HG02852 (cell line): ENCODE measurements at regions not wholly inside any gene's neighbourhood (a gene's known extent, or its start where the extent isn't known, plus 50 kb on each side); places are given as distances from the start of the nearest gene placed in this dataset.
"Not testable (repeated sequence)": the region's sequence is repeated elsewhere in the genome, so short reads cannot be mapped to it uniquely, and the experiment has no call there.

Experiments used
- ATAC-seq: cut with Tn5 transposase; IDR thresholded peaks from one replicate; pipeline ENCODE4 v1.9.1; 2021; ENCODE audit warnings: mild to moderate bottlenecking, moderate library complexity; ENCODE audit not compliant: unreplicated experiment

DNA sequence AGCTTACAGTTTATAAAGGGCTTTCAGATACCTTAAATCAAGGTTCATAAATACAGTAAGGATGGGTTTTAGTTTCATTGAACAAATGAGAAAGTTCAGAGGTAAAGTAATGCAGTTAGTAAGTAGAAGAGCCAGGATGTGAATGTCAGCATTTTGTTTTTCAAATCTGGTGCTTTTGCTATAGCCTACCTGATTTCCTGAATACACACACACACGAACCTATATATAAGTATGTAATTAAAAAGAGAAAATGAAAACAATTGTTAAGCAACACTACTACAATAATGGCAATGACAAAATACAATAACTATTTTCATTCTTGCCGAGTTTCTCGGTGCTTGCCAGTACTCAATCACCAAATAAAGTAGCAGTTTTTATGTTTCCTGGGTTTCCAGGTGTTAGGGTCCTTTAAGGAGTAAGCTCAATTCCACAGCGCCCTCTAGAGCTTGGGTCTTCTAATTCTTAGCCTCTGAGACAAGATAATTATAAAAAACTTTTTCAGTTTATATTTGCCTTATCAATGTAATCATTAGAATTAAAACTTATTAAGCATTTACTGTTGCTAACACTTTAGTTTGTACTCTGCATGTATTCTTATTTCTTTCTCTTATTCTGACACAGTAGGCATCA, 512.9 kb upstream of the ACVR2A start:
- ATAC-seq, result peak; percentile 70

DNA sequence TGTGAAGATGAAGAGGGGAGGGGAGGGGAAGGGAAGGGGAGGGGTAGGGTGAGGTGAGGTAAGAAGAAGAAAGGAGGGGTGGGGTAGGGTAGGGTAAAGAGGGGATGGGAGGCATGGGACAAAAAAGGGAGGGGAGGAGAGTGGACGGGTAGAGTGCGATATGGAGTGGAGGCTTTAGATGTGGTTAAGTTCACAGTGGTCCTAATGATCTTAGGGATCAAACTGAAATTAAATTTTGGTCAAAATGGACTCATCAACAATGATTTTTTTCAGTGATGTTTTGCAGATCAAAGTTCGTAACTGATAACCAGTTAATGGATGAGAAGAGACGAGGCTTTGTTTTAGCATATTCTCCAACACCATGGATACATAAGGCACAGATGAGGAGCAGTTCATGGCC, 513.9 kb upstream of the ACVR2A start:
- ATAC-seq, result no peak

DNA sequence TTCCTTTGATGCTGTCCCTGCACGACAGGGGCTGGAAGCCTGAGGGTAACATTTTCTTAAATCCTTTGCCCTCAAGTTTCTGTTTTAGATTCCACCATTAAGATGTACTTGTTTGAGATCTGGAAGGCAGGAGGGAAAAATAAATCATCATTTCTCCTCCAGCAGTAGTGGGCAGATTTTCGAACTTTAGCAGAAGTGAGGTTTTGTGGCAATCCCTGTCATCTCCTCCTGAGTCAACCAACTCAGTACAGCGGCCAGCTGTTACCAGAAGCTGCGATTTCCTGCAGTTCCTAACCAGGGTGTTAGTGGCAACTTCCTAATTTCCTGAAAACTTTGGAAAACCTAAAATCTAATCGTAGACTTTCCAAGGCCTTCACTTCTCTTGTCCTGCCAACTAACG, 517.2 kb upstream of the ACVR2A start:
- ATAC-seq, result peak; percentile 68

DNA sequence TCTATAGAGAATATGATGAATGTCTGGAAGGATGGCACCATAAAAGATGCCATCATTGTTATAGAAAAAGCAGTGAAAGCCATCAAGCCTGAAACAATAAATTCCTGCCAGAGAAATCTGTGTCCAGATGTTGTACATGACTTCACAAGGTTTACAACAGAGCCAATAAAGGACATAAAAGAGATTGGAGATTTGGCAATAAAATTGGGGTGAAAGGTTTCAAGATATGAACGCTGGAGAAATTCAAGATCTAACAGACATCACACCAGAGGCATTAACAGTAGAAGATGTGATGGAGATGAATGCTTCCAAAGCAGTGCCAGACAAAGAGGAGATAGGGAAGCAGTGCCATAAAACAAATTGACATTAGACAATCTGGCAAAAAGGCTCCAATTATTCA, 518.8 kb upstream of the ACVR2A start:
- no peak for ATAC-seq

DNA sequence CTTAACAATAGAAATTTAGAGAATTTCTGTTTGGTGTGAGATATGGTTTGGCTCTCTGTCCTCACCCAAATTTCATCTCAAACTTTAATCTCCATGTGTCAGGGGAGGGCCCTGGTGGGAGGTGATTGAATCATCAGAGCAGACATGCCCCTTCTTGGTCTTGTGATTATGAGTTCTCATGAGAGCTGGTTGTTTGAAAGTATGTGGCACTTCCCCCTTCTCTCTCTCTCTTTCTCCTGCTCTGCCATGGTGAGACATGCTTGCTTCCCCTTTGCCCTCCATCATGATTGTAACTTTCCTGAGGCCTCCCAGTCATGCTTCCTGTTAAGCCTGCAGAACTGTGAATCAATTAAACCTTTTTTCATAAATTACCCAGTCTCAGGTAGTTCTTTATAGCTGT, 524.7 kb upstream of the ACVR2A start:
- no peak for ATAC-seq

DNA sequence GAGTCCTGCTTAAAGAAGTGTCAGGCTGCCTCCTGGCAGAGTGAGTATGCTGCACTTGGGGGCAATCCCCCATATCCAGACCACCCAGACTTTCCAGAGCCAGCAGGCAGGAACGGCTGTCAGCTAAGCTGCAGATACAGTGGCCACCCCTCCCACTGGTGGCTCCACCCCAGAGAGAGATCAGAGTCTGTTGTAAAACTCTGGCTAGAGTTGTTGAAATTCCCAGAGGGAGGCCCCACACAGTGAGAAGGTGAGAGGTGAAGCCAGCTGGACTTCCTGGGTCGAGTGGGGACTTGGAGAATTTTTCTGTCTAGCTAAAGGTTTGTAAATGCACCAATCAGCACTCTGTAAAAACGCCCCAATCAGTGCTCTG, 533.8 kb upstream of the ACVR2A start:
- ATAC-seq, result no peak

DNA sequence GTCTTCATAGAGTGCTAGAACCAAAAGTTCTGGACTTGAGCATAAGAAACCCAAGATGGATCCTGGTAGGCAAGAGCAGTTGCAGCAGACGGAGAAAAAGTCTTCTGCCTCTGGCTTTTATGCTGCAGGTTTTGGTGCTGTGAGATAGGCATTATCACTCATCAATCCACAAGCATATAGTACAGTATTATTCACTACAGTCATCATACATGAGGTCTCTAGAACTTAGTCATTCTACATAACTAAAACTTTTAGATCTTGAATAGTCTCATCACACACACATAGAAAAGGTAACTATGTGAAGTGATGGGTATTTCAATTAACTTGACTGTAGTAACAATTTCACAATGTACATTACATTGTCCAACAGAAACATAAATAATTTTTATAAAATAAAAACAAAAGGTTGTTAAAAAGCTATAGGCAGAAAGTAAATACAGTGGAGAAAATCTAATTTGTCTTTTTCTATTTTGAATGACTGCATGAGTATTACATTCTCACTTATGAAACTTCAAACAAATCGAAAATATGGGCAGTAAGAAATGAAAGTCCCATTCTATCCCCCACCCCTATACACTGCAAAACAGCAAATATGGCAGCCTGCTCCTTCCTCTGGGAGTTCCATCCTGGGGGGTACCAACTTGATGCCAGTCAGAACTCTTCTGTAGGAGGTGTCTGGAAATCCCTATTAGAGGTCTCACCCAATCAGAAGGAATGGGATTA, 534.3 kb upstream of the ACVR2A start:
- no peak for ATAC-seq

DNA sequence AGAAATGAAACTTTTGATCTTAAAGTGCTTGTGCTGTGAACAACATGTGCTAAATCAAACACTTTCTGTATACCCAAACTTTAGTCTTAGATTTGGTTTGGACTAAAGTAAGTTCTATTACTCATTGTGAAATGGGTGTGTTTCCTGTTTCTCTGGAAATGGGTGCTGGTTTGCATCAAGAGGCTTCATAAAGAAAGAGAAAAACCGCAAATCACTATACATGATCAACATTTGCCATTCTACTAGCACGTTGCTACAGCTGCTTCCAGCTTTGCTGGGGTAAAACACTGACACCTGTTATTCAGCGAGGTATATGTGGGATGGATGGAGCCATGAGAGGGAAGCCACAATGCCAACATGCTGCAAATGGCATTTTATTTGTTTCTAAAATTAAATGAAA, 547.0 kb upstream of the ACVR2A start:
- ATAC-seq, result peak; percentile 96

DNA sequence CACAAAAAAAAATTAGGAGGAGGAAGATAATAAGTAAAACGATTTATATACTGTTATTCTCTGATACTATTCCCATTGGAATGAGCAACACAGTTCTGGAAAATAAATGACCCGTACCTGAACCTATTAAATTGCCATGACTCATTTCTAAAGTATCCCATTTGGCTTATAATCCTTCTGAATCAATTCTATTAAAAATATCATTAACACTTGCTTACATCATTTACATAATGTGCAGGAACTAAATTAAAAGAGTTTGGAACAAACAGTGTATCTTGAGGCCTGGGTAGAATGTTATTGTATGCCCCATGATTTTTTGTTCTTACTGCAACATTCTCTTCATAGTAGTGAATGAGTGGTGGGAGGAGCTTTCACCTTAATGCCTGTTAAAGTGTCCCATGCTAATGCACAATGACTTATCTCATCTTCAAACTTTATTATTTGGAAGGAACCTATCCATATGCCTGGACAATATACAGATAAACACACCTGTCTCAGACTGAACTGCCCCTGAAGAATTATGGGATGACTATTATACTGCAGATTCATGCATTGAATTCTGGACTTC, 549.9 kb upstream of the ACVR2A start:
- no peak for ATAC-seq

DNA sequence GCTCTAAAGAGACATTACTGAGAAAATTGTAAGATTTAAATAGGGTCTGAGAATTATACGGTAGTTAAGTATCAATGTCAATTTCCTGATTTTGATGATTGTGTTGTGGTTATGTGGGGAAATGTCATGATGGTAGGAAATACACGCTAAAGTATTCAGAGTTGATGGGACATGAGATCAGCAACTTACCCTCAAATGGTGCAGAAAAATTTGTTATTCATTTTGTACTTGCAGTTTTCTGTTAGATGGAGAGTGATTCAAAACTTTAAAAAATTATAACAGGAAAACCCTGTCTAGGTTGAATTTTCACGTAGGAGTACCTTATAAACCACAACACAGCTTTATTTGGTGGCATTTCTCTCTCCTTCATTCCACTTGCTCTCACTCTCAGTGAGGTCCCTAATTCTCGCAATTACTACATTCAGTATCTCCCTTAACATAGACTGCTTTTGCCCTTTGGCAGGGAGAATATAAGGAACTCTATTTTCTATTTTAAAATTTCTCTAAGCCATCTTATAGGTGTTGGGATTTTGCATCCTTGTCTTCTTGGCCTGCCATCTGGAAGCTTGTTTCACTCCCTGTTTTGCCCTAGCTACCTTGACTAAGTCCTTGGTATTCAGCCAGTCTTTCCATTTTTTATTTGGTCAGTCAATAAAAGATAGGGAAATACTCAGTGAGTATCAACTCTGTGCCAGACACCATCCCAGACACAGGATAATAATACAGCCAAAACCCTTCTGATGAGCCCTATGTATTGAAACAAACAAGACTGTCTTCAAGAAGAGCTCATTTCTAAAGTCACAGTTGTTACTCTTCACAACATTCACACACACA, 550.6 kb upstream of the ACVR2A start:
- ATAC-seq, result no peak

DNA sequence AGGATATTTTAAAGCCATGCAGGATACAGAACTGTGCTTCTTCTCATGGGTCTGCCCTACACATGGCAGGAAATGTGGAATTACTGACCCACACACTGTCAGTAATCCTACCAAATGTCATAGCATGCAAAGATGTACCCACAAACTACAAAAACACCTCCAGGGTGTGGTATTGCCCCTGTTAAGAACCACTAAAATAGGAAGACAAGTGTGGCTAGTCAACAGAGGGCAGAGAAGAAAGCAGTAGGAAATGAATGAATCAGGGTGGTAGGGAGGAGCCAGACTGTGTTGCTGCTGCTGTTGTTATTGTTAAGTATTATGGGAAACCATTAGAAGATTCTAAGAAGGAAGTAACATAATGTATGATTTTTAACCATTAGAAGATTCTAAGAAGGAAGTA, 556.7 kb upstream of the ACVR2A start:
- no peak for ATAC-seq

DNA sequence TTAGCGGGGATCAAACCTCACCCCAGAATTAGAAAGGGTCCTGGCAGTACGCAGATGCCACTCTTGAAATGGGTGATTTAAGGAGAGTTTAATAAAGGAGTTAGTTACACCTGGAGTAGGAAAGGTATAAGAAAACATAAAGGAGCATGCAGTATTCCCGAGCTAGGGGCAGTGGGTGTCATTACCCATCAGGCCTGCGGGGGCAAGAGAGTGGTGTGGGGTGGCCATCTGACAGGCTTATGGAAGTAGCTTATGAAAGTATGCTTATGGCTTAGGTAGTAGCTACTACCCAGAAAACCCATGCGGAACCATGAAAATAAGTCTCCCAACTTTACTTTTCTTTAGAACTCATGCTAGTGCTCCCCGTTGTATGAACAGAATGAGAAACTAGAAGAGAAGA, 568.9 kb upstream of the ACVR2A start:
- ATAC-seq, result no peak

DNA sequence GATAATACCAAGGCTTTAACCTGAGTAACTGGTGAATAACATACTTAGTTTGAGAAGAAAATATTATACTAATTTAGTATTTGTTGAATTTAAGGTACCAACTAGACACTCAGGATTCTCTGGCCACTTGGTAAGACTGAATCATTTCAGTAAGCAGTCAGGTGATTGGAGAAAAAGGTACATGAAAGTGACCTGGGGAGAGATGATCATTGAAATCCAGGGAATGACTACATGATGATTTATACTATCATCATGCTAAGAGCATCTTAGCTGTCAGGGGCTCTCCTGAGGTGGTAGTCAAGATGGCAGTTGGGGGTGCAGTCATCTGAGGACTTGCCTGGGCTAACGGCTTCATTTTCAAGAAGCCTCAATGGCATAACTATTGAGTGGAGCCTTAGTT, 571.2 kb upstream of the ACVR2A start:
- ATAC-seq, result no peak

DNA sequence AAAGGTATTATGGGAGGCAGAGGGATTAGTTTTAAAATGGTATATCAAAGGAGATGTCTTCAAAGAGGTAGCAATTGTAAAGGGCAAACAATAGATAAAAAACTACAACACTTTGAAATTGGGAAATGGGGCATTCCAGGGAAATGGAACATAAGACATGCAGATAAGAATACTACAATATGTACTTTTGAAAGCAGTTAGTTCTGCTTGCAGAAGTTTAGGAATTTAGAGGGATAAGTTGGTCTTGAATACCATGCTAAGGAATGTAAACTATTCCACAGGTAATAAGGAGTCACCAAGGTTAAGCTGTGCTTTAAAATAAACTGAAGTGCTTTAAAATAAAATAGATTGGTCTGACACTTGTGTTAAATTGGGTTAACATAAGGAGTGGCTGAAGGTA, 571.7 kb upstream of the ACVR2A start:
- no peak for ATAC-seq

DNA sequence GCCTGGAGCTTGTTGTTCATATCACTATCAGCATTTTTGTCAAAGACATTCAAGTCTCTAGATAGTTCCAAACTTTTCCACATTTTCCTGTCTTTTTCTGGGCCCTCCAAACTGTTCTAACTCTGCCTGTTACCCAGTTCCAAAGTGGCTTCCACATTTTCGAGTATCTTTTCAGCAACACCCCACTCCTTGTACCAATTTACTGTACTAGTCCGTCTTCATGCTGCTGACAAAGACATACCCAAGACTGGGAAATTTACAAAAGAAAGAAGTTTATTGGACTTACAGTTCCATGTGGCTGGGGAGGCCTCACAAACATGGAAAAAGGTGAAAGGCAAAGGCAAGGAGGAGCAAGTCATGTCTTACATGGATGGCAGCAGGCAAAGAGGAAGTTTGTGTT, 575.2 kb upstream of the ACVR2A start:
- ATAC-seq, result not testable (repeated sequence)

DNA sequence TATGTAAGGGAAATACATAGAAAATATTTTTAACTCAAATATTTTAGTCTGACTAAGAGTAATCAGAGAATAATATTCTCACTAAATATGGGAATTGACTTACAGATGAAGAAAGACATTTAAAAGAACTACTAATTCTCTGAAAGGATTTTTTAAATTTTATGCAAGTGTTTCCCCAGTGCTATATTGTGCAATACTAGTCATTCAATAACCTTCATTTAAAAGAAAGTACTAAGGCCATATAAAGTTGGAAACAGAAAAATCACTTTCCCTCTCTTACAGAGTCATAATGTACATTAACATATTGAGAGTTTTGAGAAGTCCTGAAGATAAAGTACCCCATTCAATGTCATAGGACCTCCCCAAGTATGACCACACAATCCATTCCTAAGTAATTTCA, 584.6 kb upstream of the ACVR2A start:
- no peak for ATAC-seq

DNA sequence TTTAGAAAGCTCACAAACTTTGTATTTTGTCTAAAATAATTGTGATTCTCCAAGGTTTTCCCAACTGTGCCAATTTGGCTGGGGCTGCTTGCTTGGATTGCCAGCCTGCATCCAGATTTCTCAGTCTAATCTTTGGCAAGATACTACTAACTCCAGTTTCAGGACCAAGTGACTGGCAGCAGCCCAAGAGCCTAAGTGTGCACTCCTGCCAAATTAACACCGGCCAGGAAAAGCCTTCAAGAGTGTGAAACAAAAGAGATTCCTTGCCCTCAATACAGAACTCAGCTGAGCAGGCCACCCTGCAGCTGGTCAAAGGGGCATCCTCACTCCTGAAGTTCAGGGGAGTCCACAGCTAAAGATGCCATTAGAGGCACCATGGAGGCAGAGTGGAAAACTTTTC, 589.0 kb upstream of the ACVR2A start:
- no peak for ATAC-seq

DNA sequence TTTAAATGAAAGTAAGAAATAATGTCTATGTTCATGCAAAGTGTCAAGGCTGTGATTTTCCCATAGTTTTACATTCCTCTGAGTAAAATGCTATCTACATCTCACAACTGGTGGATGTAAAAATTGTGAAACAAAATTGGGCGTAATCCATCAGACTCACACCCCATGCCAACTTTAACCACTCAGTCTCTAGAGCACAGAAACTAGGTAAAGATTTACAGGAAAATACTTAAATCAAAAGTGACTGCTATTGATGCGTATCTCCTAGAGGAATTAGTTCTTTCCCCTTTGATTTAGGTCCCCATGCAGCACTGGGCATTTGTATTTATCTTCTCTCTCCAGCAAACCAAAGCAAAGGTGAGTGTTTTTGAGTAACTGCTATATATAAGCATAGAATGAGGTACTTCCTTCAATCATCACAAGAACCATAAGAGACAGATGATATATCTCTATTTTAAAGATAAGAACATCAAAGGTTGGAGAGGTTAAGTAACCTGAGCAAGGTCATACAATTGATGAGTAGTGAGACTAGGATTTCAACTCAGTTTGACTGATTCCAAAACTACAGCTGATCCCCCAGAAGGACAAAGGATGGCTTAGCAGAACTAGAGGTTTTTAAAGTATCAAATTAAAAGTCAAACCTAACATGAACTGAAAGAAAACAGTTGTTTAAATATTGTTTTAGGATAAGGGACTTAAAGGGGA, 594.0 kb upstream of the ACVR2A start:
- peak; percentile 64 for ATAC-seq

DNA sequence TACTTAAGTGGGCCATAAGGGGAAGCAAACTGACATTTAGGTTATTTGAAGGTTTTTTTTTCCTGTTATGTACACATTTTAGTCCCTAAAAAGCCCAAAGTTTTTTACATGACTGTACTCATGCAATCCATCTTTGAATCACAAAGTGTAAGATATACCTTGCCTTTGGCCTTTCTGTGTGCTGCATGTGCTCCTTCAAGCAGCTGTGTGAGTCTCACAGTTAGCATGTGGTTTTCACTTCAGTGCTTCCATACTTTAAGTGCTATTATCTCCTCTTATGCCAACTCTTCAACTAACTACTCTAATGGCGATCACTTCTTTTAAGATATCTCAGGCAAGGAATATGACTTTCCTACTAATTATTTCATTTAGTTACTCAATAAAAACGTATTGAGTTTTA, 597.1 kb upstream of the ACVR2A start:
- peak; percentile 52 for ATAC-seq

DNA sequence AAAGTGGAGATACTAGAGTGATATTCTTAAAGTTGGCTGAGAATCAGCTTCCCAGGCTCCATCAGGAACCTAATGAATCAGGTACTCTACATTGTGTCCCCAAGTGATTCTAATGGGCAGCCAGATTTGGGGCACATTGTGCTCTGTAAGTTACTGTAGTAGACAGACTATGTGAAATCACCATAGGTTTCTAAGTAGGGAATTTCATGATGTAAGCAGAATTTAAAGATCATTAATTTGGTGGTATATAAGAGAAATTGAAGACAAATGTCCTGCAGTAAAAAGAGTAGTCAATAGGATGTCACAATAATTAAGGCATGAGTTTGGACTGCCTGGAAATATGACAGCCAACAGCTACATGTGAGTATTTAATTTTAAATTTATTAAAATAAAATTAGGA, 602.4 kb upstream of the ACVR2A start:
- no peak for ATAC-seq

DNA sequence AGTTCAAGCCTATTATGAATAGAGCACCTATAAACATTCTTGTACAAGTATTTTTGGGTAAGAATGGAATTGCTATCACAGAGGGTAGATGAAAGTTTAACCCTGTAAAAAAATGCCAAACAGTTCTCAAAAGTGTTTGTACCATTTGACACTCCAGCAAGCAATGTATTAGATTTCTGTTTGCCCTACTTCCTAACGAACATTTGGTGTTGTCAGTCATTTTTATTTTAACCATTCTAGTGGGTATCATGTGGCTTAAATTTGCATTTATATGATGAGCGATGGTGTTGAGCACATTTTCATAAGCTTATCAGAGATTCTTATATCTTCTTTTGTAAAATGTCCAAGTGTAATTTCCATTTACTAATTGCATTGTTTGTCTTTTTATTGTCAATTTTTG, 608.2 kb upstream of the ACVR2A start:
- no peak for ATAC-seq
